K562 (cell line): ENCODE measurements at regions not wholly inside any gene's neighbourhood (a gene's known extent, or its start where the extent isn't known, plus 50 kb on each side); places are given as distances from the start of the nearest gene placed in this dataset.

ENCODE experiments used
- ATAC-seq: fragments of 200-7000 bp; cut with Tn5 transposase; 3 replicates; pipeline ENCODE4 v1.9.1; 2020; ENCODE audit warnings: moderate library complexity
- BruUV-seq: library from RNA; stranded (reverse); fragments of 400-500 nt; replicated peaks from 2 replicates; lab custom pipeline; 2021; lab: Mats Ljungman, UMichigan
- CTCF ChIA-PET: fragments of 300-600 bp; formaldehyde crosslinking; extraction: SDS; loops from one replicate; lab custom pipeline; 2021; ENCODE audit warnings: low intra/inter-chr PET ratio; lab: Yijun Ruan, JAX
- POLR2A ChIA-PET: fragments of 300-600, 350-650 bp; sonication (Branson Sonifier 250); formaldehyde crosslinking; extraction: SDS; loops from one replicate; lab custom pipeline; 2021; ENCODE audit warnings: antibody characterized with exemption, inconsistent platforms; lab: Yijun Ruan, JAX
- DNase-seq, 4 experiments: peaks; one replicate each; pipeline versions ENCODE4 v3.0.0 to v3.0.0-alpha.2; 2011 to 2018; ENCODE audit warnings: low spot score in 3 of 4, mixed read lengths in 3 of 4; ENCODE audit errors: extremely low read depth in 1 of 4
- FAIRE-seq: peaks from 2 replicates; lab custom pipeline; 2011; peaks lifted over from hg19 to GRCh38; lab: Jason Lieb, UNC
- H2AFZ ChIP-seq: 2 replicates; pipeline ENCODE4 v1.6.0; 2011; ENCODE audit warnings: low read depth, low read length, control low read depth, inconsistent platforms
- H3K27ac ChIP-seq: fragments of 200-600 bp; 3 replicates; pipeline ENCODE4 v1.8.0; 2011; ENCODE audit warnings: low read depth, mild to moderate bottlenecking, control low read depth, inconsistent platforms, low read length, moderate library complexity, mixed read lengths; ENCODE audit errors: extremely low read depth
- H3K27me3 ChIP-seq, 2 experiments: fragments of 300-600 bp in 1 of 2; 2 replicates in 1 of 2; 3 replicates in 1 of 2; pipeline versions ENCODE4 v1.6.0 to v1.8.0; 2011; ENCODE audit warnings: inconsistent platforms in 2 of 2, low read length in 2 of 2, mild to moderate bottlenecking in 1 of 2, mixed read lengths in 1 of 2, moderate library complexity in 1 of 2; ENCODE audit not compliant: control insufficient read depth in 2 of 2, insufficient read depth in 2 of 2
- H3K36me3 ChIP-seq: fragments of 300-600 bp; 3 replicates; pipeline ENCODE4 v1.8.0; 2011; ENCODE audit warnings: mild to moderate bottlenecking, low read length, inconsistent platforms; ENCODE audit not compliant: control insufficient read depth, insufficient read depth
- H3K4me1 ChIP-seq, 2 experiments: fragments of 200-600 bp in 1 of 2; replicated peaks in 1 of 2; 2 replicates in 1 of 2; 3 replicates in 1 of 2; pipeline versions ENCODE4 v1.5.1 to v1.8.0; 2011; ENCODE audit warnings: inconsistent platforms in 2 of 2, low read length in 2 of 2, mild to moderate bottlenecking in 1 of 2, mixed read lengths in 1 of 2, moderate library complexity in 1 of 2; ENCODE audit not compliant: control insufficient read depth in 2 of 2, insufficient read depth in 2 of 2
- H3K4me2 ChIP-seq: 2 replicates; pipeline ENCODE4 v1.6.1; 2011; ENCODE audit warnings: low read length, control low read depth, inconsistent platforms, mixed read lengths; ENCODE audit not compliant: insufficient read depth
- H3K4me3 ChIP-seq: fragments of 200-600 bp; sonication (generic), shearing (Covaris generic); 2 replicates; pipeline ENCODE4 v1.5.1; 2016; ENCODE audit warnings: control low read depth, inconsistent platforms
- H3K79me2 ChIP-seq: fragments of 200-600 bp; 3 replicates; pipeline ENCODE4 v1.8.0; 2011; ENCODE audit warnings: low read length, inconsistent platforms; ENCODE audit not compliant: control insufficient read depth, insufficient read depth
- H3K9ac ChIP-seq, 2 experiments: 2 replicates each; pipeline versions ENCODE4 v1.6.0 to v1.6.1; 2011; ENCODE audit warnings: low read depth in 2 of 2, low read length in 2 of 2, control low read depth in 1 of 2, inconsistent platforms in 1 of 2, mild to moderate bottlenecking in 1 of 2, mixed read lengths in 1 of 2; ENCODE audit not compliant: insufficient read depth in 1 of 2
- H3K9me1 ChIP-seq: one replicate; pipeline ENCODE4 v1.6.0; 2011; ENCODE audit warnings: inconsistent platforms, mild to moderate bottlenecking, low read length, moderate library complexity; ENCODE audit not compliant: control insufficient read depth, insufficient read depth
- H3K9me3 ChIP-seq: replicated peaks from 2 replicates; pipeline ENCODE4 v1.5.1; 2011; ENCODE audit warnings: low read depth, low read length, inconsistent platforms; ENCODE audit not compliant: control insufficient read depth, insufficient read depth
- H4K20me1 ChIP-seq: replicated peaks from 2 replicates; pipeline ENCODE4 v1.6.1; 2011; ENCODE audit warnings: low read length, inconsistent platforms, mixed read lengths; ENCODE audit not compliant: control insufficient read depth, insufficient read depth
- ETV1 ChIP-seq: fragments of 450-650 bp; conservative IDR thresholded peaks from 2 replicates; pipeline ENCODE4 v1.6.1; 2016; ENCODE audit warnings: missing genetic modification characterization, control low read depth, low read depth, missing compliant biosample characterization
- FOXA3 ChIP-seq, 2 experiments: fragments of 450-650 bp in 1 of 2; sonication (generic) in 1 of 2; formaldehyde crosslinking; IDR thresholded peaks in 1 of 2; conservative IDR thresholded peaks in 1 of 2; 2 replicates each; pipeline versions ENCODE4 v1.4.0 to v1.8.0; 2020 to 2022; ENCODE audit warnings: mild to moderate bottlenecking in 2 of 2, missing genetic modification reagents in 1 of 2
- FOXP1 ChIP-seq: sonication (generic); formaldehyde crosslinking; IDR thresholded peaks from 2 replicates; pipeline ENCODE4 v1.8.0; 2022; ENCODE audit warnings: mild to moderate bottlenecking, missing genetic modification reagents
- GATAD2A ChIP-seq: fragments of 450-650 bp; IDR thresholded peaks from 2 replicates; pipeline ENCODE4 v1.6.1; 2017
- HDAC8 ChIP-seq: fragments of 450-650 bp; IDR thresholded peaks from 2 replicates; pipeline ENCODE4 v1.6.1; 2016; ENCODE audit warnings: mild to moderate bottlenecking, missing genetic modification characterization, moderate library complexity, missing compliant biosample characterization
- IRF2 ChIP-seq: sonication (generic); formaldehyde crosslinking; IDR thresholded peaks from 2 replicates; pipeline ENCODE4 v1.8.1; 2022; ENCODE audit warnings: mild to moderate bottlenecking, missing genetic modification reagents
- MCM2 ChIP-seq: fragments of 450-650 bp; IDR thresholded peaks from 2 replicates; pipeline ENCODE4 v1.6.1; 2017; ENCODE audit warnings: low read depth, mild to moderate bottlenecking
- NCOA4 ChIP-seq: fragments of 450-650 bp; IDR thresholded peaks from 2 replicates; pipeline ENCODE4 v1.6.1; 2018; ENCODE audit warnings: mild to moderate bottlenecking; ENCODE audit not compliant: partially characterized antibody
- NFATC3 ChIP-seq: fragments of 450-650 bp; IDR thresholded peaks from 2 replicates; pipeline ENCODE4 v1.6.1; 2017; ENCODE audit warnings: mild to moderate bottlenecking
- NFYB ChIP-seq: IDR thresholded peaks from 2 replicates; pipeline ENCODE4 v1.6.1; 2011; ENCODE audit warnings: mild to moderate bottlenecking, moderate library complexity; ENCODE audit not compliant: insufficient read length; ENCODE audit errors: extremely low read depth
- RBM34 ChIP-seq: fragments of 200-400 bp; formaldehyde crosslinking; IDR thresholded peaks from 2 replicates; pipeline ENCODE4 v1.6.1; 2018; ENCODE audit warnings: low read length, borderline replicate concordance; ENCODE audit not compliant: insufficient read depth
- ZNF133 ChIP-seq: fragments of 250-450 bp; sonication (Bioruptor Pico); IDR thresholded peaks from 2 replicates; pipeline ENCODE4 v1.4.0; 2020; ENCODE audit warnings: mild to moderate bottlenecking
- ZNF143 ChIP-seq: sonication (generic); formaldehyde crosslinking; IDR thresholded peaks from 2 replicates; pipeline ENCODE4 v1.9.0; 2022; ENCODE audit warnings: mild to moderate bottlenecking, missing genetic modification reagents
- ZNF217 ChIP-seq: sonication (generic); formaldehyde crosslinking; IDR thresholded peaks from 2 replicates; pipeline ENCODE4 v1.8.0; 2022; ENCODE audit warnings: mild to moderate bottlenecking, missing genetic modification reagents
- ZNF384 ChIP-seq: IDR thresholded peaks from 2 replicates; pipeline ENCODE4 v1.6.1; 2012; ENCODE audit warnings: low read depth, low read length, improper control_type of control experiment
- WGBS: fragments of 100-300 bp; shearing (Covaris generic); methylation state at CpG from one replicate; pipeline ENCODE4 v1.1.6; 2016; ENCODE audit warnings: low coverage, mixed read lengths; ENCODE audit not compliant: insufficient coverage; ENCODE audit errors: missing lambda C conversion rate; 5-methylcytosine and 5-hydroxymethylcytosine counted together
- in situ Hi-C: fragments of 300-500 bp; cut with MboI; formaldehyde crosslinking; loops from 4 replicates; pipeline ENCODE4 v1.15.0; 2018; ENCODE audit warnings: inconsistent platforms, mixed read lengths
- intact Hi-C: fragments of 100-400 bp; cut with micrococcal nuclease; formaldehyde crosslinking; loops from 2 replicates; pipeline ENCODE4 v1.14.2; 2022
- TF ChIP-seq, protein P1 (sequence below): conservative IDR thresholded peaks from 2 replicates; pipeline ENCODE4 v1.6.1; 2011; ENCODE audit warnings: low read depth, mild to moderate bottlenecking, low read length; ENCODE audit not compliant: control insufficient read depth

DNA sequence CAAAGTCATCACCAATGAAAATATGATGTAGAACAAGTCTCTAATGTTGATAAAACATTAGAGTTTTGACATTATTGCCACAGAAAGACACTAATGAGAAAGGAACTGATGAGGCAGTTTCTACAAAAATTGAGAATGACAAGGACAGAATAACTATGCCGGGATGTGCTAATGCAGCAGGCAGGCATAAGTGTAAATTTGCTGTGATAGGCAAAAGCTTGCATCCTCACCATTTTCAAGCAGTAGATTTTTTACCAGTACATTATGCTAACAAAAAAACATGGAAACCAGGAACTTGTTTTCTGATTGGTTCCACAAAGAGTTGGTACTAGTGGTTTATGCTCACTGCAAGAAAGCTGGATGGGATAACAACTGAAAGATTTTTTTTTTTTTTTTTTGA, 715.5 kb upstream of the LRRTM4 start:
- H3K9me1 ChIP-seq, result no peaks in the 10 kb centered on the region
- POLR2A ChIA-PET, result interaction anchor here (0.6 kb wide), 1 partner anchor 371 kb away, joined by 3 read pairs; no protein-coding TSS in a partner anchor
- no peak for DNase-seq
- no peak for FAIRE-seq
- no peaks in the 10 kb centered on the region for H3K27me3 ChIP-seq
- no peak overlapping the region for H2AFZ ChIP-seq
- no peaks in the 10 kb centered on the region for H3K79me2 ChIP-seq
- intact Hi-C loops (no loop called here), in situ Hi-C loops (no loop called here)
- BruUV-seq, result no TSS peak
- H3K27ac ChIP-seq, result no peak overlapping the region
- H3K9me3 ChIP-seq, result no peaks in the 10 kb centered on the region
- no peak overlapping the region for H3K9ac ChIP-seq
- no peak overlapping the region for H3K4me3 ChIP-seq
- CTCF ChIA-PET, result no interaction called here
- no peaks in the 10 kb centered on the region for H3K4me1 ChIP-seq
- no peaks in the 10 kb centered on the region for H3K36me3 ChIP-seq
- no peak overlapping the region for H3K4me2 ChIP-seq
- H4K20me1 ChIP-seq, result no peaks in the 10 kb centered on the region
- TF ChIP-seq RBM34, result no peak
- no peak for TF ChIP-seq MCM2
- TF ChIP-seq FOXP1, result no peak
- no peak for TF ChIP-seq GATAD2A
- TF ChIP-seq HDAC8 (tag), result no peak
- TF ChIP-seq NCOA4, result no peak
- TF ChIP-seq, protein P1, sequence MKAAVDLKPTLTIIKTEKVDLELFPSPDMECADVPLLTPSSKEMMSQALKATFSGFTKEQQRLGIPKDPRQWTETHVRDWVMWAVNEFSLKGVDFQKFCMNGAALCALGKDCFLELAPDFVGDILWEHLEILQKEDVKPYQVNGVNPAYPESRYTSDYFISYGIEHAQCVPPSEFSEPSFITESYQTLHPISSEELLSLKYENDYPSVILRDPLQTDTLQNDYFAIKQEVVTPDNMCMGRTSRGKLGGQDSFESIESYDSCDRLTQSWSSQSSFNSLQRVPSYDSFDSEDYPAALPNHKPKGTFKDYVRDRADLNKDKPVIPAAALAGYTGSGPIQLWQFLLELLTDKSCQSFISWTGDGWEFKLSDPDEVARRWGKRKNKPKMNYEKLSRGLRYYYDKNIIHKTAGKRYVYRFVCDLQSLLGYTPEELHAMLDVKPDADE, result no peak
- no peak for TF ChIP-seq FOXA3 (CRISPR knock-in tag; conservative IDR thresholded peaks at IDR 0.05 in 1 of 2, IDR thresholded peaks at IDR 0.05 in 1 of 2)
- no peak for TF ChIP-seq NFYB
- TF ChIP-seq ZNF133, result no peak
- TF ChIP-seq IRF2, result no peak
- no peak for TF ChIP-seq ZNF143 (CRISPR knock-in tag)
- TF ChIP-seq NFATC3, result no peak
- TF ChIP-seq ETV1, result no peak
- TF ChIP-seq ZNF217, result no peak
- no peak for TF ChIP-seq ZNF384
- WGBS, result 17% methylated on average over 1 of the region's 1 CpG
- ATAC-seq, result no peak
